T-cell (primary cell): ENCODE measurements at regions not wholly inside any gene's neighbourhood (a gene's known extent, or its start where the extent isn't known, plus 50 kb on each side); places are given as distances from the start of the nearest gene placed in this dataset.

Experiments
- ATAC-seq, 4 experiments: fragments of 200-7000 bp in 3 of 4; fragments of 150-1000 bp in 1 of 4; cut with Tn5 transposase; replicated peaks in 1 of 4; 1 replicate in 3 of 4; 2 replicates in 1 of 4; pipeline ENCODE4 v1.10.0; 2021; ENCODE audit warnings: moderate library complexity in 3 of 4, mild to moderate bottlenecking in 2 of 4, moderate number of reproducible peaks in 1 of 4
- CTCF ChIA-PET, 2 donors: fragments of 300-600 bp; sonication (Branson Sonifier 250); formaldehyde crosslinking; loops; one replicate each; lab custom pipeline; 2022; ENCODE audit warnings: antibody characterized with exemption in 2 of 2; lab: Charles Lee
- POLR2A ChIA-PET, 2 donors: fragments of 300-600 bp; sonication (Branson Sonifier 250); formaldehyde crosslinking; loops; one replicate each; lab custom pipeline; 2022; ENCODE audit warnings: antibody characterized with exemption in 2 of 2; lab: Charles Lee
- DNase-seq, 35 experiments: peaks; one replicate each; pipeline versions ENCODE4 v3.0.0 to v3.0.0-alpha.2; 2013 to 2023
- H3K27ac ChIP-seq: one replicate; pipeline ENCODE4 v1.5.1; 2013; ENCODE audit warnings: low read length
- H3K27me3 ChIP-seq, 2 experiments: replicated peaks in 1 of 2; 1 replicate in 1 of 2; 2 replicates in 1 of 2; pipeline versions ENCODE4 v1.6.1 to v1.7.0; 2013; ENCODE audit warnings: low read length in 1 of 2, mixed read lengths in 1 of 2; ENCODE audit not compliant: control insufficient read depth in 2 of 2, insufficient read depth in 2 of 2; ENCODE audit errors: extremely low read depth in 1 of 2
- H3K36me3 ChIP-seq, 2 donors: 1 replicate in 1 of 2; 2 replicates in 1 of 2; pipeline versions ENCODE4 v1.6.1 to v1.7.0; 2013; ENCODE audit warnings: low read length in 1 of 2; ENCODE audit not compliant: control insufficient read depth in 2 of 2, insufficient read depth in 1 of 2; ENCODE audit errors: extremely low read depth in 1 of 2
- H3K4me1 ChIP-seq, 2 experiments: 1 replicate in 1 of 2; 2 replicates in 1 of 2; pipeline versions ENCODE4 v1.6.1 to v1.7.0; 2013; ENCODE audit warnings: low read length in 2 of 2, mixed read lengths in 1 of 2; ENCODE audit not compliant: insufficient read depth in 2 of 2, control insufficient read depth in 1 of 2; ENCODE audit errors: extremely low read depth in 1 of 2
- H3K4me3 ChIP-seq, 2 donors: 1 replicate in 1 of 2; 2 replicates in 1 of 2; pipeline versions ENCODE4 v1.5.1 to v1.7.0; 2013; ENCODE audit warnings: mild to moderate bottlenecking in 2 of 2, low read length in 1 of 2, moderate library complexity in 1 of 2; ENCODE audit not compliant: control insufficient read depth in 1 of 2; ENCODE audit errors: extremely low read depth in 1 of 2
- H3K9me3 ChIP-seq: 2 replicates; pipeline ENCODE4 v1.7.0; 2013
- H3K27ac Mint-ChIP-seq, 2 donors: one replicate each; pipeline ENCODE4 v1.8.0; 2020 to 2021; ENCODE audit warnings: mild to moderate bottlenecking in 2 of 2, mixed read lengths in 2 of 2
- H3K27me3 Mint-ChIP-seq, 2 donors: one replicate each; pipeline ENCODE4 v1.8.0; 2021 to 2022; ENCODE audit warnings: mixed read lengths in 2 of 2
- H3K36me3 Mint-ChIP-seq: one replicate; pipeline ENCODE4 v1.8.0; 2021; ENCODE audit warnings: mixed read lengths
- H3K4me1 Mint-ChIP-seq, 3 donors: one replicate each; pipeline ENCODE4 v1.8.0; 2020 to 2022; ENCODE audit warnings: mixed read lengths in 3 of 3, mild to moderate bottlenecking in 1 of 3
- H3K4me3 Mint-ChIP-seq, 3 donors: one replicate each; pipeline ENCODE4 v1.8.0; 2020 to 2022; ENCODE audit warnings: mild to moderate bottlenecking in 3 of 3, mixed read lengths in 3 of 3, moderate library complexity in 3 of 3
- H3K9me3 Mint-ChIP-seq, 3 donors: one replicate each; pipeline ENCODE4 v1.8.0; 2020 to 2022; ENCODE audit warnings: mixed read lengths in 3 of 3
- WGBS: methylation state at CpG from one replicate; pipeline ENCODE4 v1.1.5; 2013; ENCODE audit warnings: missing lambda C conversion rate; ENCODE audit not compliant: insufficient coverage; 5-methylcytosine and 5-hydroxymethylcytosine counted together

DNA sequence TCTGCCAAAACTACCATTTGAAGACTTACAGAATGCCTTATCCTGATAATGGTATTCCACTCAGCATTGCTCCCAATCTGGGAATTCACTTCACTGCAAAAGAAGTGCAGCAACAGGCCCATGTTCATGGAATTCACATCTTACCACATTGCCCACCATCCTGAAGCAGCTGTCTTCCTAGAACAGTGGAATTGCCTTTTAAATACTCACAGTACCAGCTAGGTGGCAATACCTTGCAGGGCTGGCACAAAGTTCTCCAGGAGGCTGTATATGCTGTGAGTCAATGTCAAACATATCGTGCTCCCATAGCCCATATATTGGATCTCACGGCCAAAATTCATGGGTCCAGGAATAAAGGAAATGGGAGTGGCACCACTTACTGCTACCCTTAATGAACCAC lies 83.8 kb upstream of the PLEKHG7 start:
- 100% methylated on average over 2 of the region's 2 CpGs for WGBS
- POLR2A ChIA-PET: no interaction called here
- no peak overlapping the region for H3K27ac Mint-ChIP-seq
- H3K9me3 Mint-ChIP-seq: peaks cover 3 to 8% (median 6%) of the 10 kb centered on the region in 3 donors
- Histone ChIP-seq H3K36me3 (no peaks in the 10 kb centered on the region), H3K4me3 (no peak overlapping the region), H3K27me3 (no peaks in the 10 kb centered on the region), H3K4me1 (no peaks in the 10 kb centered on the region), H3K9me3 (no peaks in the 10 kb centered on the region), H3K27ac (no peak overlapping the region)
- ATAC-seq (no peak), DNase-seq (no peak)
- CTCF ChIA-PET: no interaction called here
- no peak overlapping the region for H3K4me3 Mint-ChIP-seq
- no peaks in the 10 kb centered on the region for H3K4me1 Mint-ChIP-seq
- no peaks in the 10 kb centered on the region for H3K36me3 Mint-ChIP-seq
- no peaks in the 10 kb centered on the region for H3K27me3 Mint-ChIP-seq

DNA sequence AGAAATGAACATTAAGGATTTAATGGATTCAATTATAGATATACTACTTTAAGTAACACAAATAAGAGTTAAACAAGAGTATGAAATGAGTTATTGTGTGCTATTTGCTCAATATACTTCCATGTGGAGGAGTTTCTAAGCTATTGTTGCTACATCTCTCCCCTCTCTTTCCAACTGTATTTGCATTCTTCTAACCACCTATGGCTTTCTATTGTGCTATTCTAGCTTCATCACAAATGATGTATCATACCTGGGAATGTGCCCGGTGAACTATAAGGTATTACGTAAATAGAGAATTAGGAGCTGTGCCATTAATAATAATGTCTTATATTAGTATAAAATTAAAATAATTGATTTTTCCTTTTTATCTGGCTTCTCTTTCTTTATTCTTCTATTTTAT lies 87.1 kb upstream of the PLEKHG7 start:
- H3K9me3 Mint-ChIP-seq: no peaks in the 10 kb centered on the region
- no peaks in the 10 kb centered on the region for H3K36me3 Mint-ChIP-seq
- no peak for ATAC-seq
- DNase-seq: no peak
- Histone ChIP-seq H3K36me3 (no peaks in the 10 kb centered on the region), H3K4me3 (no peak overlapping the region), H3K4me1 (no peaks in the 10 kb centered on the region), H3K27me3 (no peaks in the 10 kb centered on the region), H3K9me3 (no peaks in the 10 kb centered on the region), H3K27ac (no peak overlapping the region)
- H3K27ac Mint-ChIP-seq: no peak overlapping the region
- CTCF ChIA-PET: interaction anchor here in 1 of 2 donors (0.7 to 1.1 kb wide), 3 partner anchors 8 to 1234 kb away, joined by 3 to 4 read pairs (median 3); no protein-coding TSS in a partner anchor
- no CpG with 5 or more reads among the region's 2 CpGs for WGBS
- H3K4me1 Mint-ChIP-seq: no peaks in the 10 kb centered on the region
- POLR2A ChIA-PET: interaction anchor here in 1 of 2 donors (0.6 kb wide), 1 partner anchor 821 kb away, joined by 3 read pairs; no protein-coding TSS in a partner anchor
- H3K27me3 Mint-ChIP-seq: no peaks in the 10 kb centered on the region
- no peak overlapping the region for H3K4me3 Mint-ChIP-seq

DNA sequence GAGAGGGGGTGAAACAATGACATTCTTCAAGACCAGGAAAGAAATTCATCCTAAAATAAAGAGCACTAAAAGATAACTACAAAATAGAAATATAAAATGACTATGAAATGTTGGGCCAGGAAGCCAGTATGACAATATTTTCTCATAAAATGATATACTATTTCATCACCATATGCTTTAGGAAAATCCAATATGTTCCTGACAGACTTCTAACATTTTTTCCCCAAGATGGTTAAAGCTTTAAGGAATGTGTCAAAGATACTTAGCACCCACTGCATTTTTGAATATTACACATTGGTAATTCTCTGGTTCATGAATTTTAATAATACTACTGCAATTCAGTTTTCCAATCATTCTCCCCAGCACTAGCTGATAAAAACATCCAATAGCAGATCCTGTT lies 87.7 kb upstream of the PLEKHG7 start:
- no peak for ATAC-seq
- Mint-ChIP-seq H3K4me1 (no peaks in the 10 kb centered on the region), H3K36me3 (no peaks in the 10 kb centered on the region), H3K27me3 (no peaks in the 10 kb centered on the region), H3K27ac (no peak overlapping the region), H3K9me3 (no peaks in the 10 kb centered on the region), H3K4me3 (no peak overlapping the region)
- DNase-seq: no peak
- Histone ChIP-seq H3K27me3 (no peaks in the 10 kb centered on the region), H3K36me3 (no peaks in the 10 kb centered on the region), H3K27ac (no peak overlapping the region), H3K4me1 (no peaks in the 10 kb centered on the region), H3K4me3 (no peak overlapping the region), H3K9me3 (no peaks in the 10 kb centered on the region)
- POLR2A ChIA-PET: interaction anchor here in 1 of 2 donors (0.5 kb wide), 1 partner anchor 105 kb away, joined by 3 read pairs; no protein-coding TSS in a partner anchor
- CTCF ChIA-PET: interaction anchor here in 1 of 2 donors (0.6 kb wide), 1 partner anchor 1036 kb away, joined by 3 read pairs; no protein-coding TSS in a partner anchor

DNA sequence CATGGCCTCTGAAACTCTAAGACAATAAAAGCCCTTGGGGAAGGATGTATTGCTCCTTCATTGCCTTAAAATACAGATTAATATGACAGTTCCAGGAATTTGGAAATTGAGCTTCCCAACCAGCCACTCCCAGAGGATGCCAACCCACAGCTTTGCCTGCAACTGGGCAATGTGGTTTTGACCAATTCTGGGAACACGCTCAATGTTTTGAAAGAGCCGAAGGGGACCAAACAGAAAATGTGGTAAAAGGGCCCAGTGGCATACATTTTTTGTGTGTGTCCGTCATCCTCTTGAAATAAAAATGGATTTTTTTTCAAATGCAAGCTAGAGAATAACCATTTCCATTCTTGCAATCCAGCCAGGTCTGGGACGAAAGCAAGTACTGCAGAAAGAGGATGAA lies 88.3 kb upstream of the PLEKHG7 start:
- Histone ChIP-seq H3K27me3 (no peaks in the 10 kb centered on the region), H3K36me3 (no peaks in the 10 kb centered on the region), H3K9me3 (no peaks in the 10 kb centered on the region), H3K4me3 (no peak overlapping the region), H3K27ac (no peak overlapping the region), H3K4me1 (no peaks in the 10 kb centered on the region)
- WGBS: 100% methylated on average over 2 of the region's 4 CpGs
- ChIA-PET POLR2A (no interaction called here), CTCF (interaction anchor here in 1 of 2 donors (0.6 kb wide), 1 partner anchor 1035 kb away, joined by 3 read pairs; no protein-coding TSS in a partner anchor)
- no peaks in the 10 kb centered on the region for H3K4me1 Mint-ChIP-seq
- no peak overlapping the region for H3K4me3 Mint-ChIP-seq
- H3K36me3 Mint-ChIP-seq: no peaks in the 10 kb centered on the region
- DNase-seq (no peak), ATAC-seq (no peak)
- H3K27ac Mint-ChIP-seq: no peak overlapping the region
- no peaks in the 10 kb centered on the region for H3K9me3 Mint-ChIP-seq
- no peaks in the 10 kb centered on the region for H3K27me3 Mint-ChIP-seq

DNA sequence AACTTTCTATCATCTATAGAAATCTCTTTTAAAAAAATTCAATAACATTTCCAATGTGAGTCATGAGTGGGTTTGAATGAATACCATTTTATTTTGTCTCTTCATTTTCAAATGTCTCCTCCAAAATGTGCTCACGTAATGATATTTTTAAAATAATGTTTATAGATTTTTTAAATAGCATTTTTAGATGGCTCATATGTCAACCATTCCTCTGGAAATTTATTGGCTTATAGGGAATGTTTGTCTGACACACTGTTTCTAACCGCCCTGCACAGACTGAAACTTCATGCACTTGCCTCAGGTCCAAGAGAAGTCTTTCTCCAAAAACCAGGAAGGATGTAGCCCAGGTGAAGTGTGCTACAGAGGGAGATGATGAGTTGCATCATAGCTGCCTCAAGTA lies 88.8 kb upstream of the PLEKHG7 start:
- no peaks in the 10 kb centered on the region for H3K36me3 Mint-ChIP-seq
- no peak overlapping the region for H3K4me3 Mint-ChIP-seq
- H3K4me1 ChIP-seq: no peaks in the 10 kb centered on the region
- no CpG with 5 or more reads among the region's 2 CpGs for WGBS
- no peaks in the 10 kb centered on the region for H3K36me3 ChIP-seq
- ChIA-PET CTCF (no interaction called here), POLR2A (no interaction called here)
- no peak overlapping the region for H3K27ac ChIP-seq
- no peaks in the 10 kb centered on the region for H3K27me3 Mint-ChIP-seq
- no peak for DNase-seq
- H3K9me3 Mint-ChIP-seq: no peaks in the 10 kb centered on the region
- no peaks in the 10 kb centered on the region for H3K4me1 Mint-ChIP-seq
- H3K4me3 ChIP-seq: no peak overlapping the region
- no peaks in the 10 kb centered on the region for H3K9me3 ChIP-seq
- no peaks in the 10 kb centered on the region for H3K27me3 ChIP-seq
- no peak overlapping the region for H3K27ac Mint-ChIP-seq
- no peak for ATAC-seq

DNA sequence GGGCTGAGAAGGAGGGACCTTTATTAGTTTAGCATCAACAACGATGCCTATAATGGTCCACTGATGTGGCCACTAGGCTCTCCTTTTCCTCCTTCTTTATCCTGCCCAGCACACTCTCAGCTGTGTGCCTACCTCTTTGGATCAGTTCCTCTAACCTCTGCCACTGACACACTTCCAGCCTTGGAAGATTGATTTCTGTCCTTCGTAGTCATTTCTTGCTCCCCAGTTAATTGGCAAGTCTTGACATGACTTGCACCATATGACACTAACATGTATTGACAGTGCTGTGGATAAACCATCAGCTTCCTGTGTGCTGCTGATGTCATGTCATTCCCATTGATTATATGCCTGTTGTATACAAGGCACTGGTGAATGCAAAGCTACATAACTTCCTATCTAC lies 90.2 kb upstream of the PLEKHG7 start:
- ChIA-PET CTCF (no interaction called here), POLR2A (no interaction called here)
- Mint-ChIP-seq H3K4me3 (no peak overlapping the region), H3K4me1 (peaks cover 10 to 11% (median 10%) of the 10 kb centered on the region in 3 donors), H3K27me3 (no peaks in the 10 kb centered on the region), H3K36me3 (no peaks in the 10 kb centered on the region), H3K9me3 (no peaks in the 10 kb centered on the region), H3K27ac (no peak overlapping the region)
- H3K4me3 ChIP-seq: no peak overlapping the region
- H3K4me1 ChIP-seq: no peaks in the 10 kb centered on the region
- no peak overlapping the region for H3K27ac ChIP-seq
- ATAC-seq: no peak
- no peaks in the 10 kb centered on the region for H3K27me3 ChIP-seq
- no peaks in the 10 kb centered on the region for H3K36me3 ChIP-seq
- no peaks in the 10 kb centered on the region for H3K9me3 ChIP-seq
- no peak for DNase-seq
- WGBS: 100% methylated on average over 1 of the region's 2 CpGs
